HL-60 (cell line): ENCODE measurements at regions not wholly inside any gene's neighbourhood (a gene's known extent, or its start where the extent isn't known, plus 50 kb on each side); places are given as distances from the start of the nearest gene placed in this dataset.
"Not testable (repeated sequence)": the region's sequence is repeated elsewhere in the genome, so short reads cannot be mapped to it uniquely, and the experiment has no call there.

Experiments used
- DNase-seq, 2 experiments: peaks; one replicate each; pipeline ENCODE4 v3.0.0-alpha.2; 2010 to 2020; ENCODE audit warnings: low read depth in 1 of 2, low spot score in 1 of 2
- H3K27ac ChIP-seq: fragments of 250-450 bp; sonication (Bioruptor Pico); replicated peaks from 2 replicates; pipeline ENCODE4 v1.5.1; 2020; ENCODE audit warnings: mild to moderate bottlenecking, moderate library complexity
- H3K27me3 ChIP-seq: fragments of 250-450 bp; sonication (Bioruptor Pico); 2 replicates; pipeline ENCODE4 v1.5.1; 2021; ENCODE audit warnings: mild to moderate bottlenecking, moderate library complexity; ENCODE audit not compliant: insufficient read depth, poor library complexity, severe bottlenecking
- H3K4me3 ChIP-seq: replicated peaks from 2 replicates; pipeline ENCODE4 v1.5.1; 2011; ENCODE audit warnings: mild to moderate bottlenecking, control low read depth, low read length; ENCODE audit not compliant: insufficient read depth
- CTCF ChIP-seq: IDR thresholded peaks from one replicate; pipeline ENCODE4 v1.5.1; 2011; ENCODE audit warnings: low read length, control low read depth, inconsistent platforms; ENCODE audit not compliant: insufficient read depth
- GABPA ChIP-seq: IDR thresholded peaks from 2 replicates; pipeline ENCODE4 v1.6.1; 2012; ENCODE audit warnings: low read depth
- POLR2AphosphoS5 ChIP-seq: IDR thresholded peaks from 2 replicates; pipeline ENCODE4 v1.6.1; 2012; ENCODE audit warnings: low read depth
- REST ChIP-seq: IDR thresholded peaks from 2 replicates; pipeline ENCODE4 v1.6.1; 2012; ENCODE audit warnings: low read depth; ENCODE audit not compliant: insufficient replicate concordance
- SPI1 ChIP-seq: IDR thresholded peaks from 2 replicates; pipeline ENCODE4 v1.6.1; 2012; ENCODE audit warnings: low read depth, mild to moderate bottlenecking, borderline replicate concordance

- no peak for TF ChIP-seq GABPA
- TF ChIP-seq SPI1: no peak
- TF ChIP-seq CTCF: no peak
- TF ChIP-seq POLR2AphosphoS5: no peak
- TF ChIP-seq REST: no peak
- Histone ChIP-seq H3K27me3 (no peaks in the 10 kb centered on the region), H3K27ac (no peak overlapping the region), H3K4me3 (no peak overlapping the region)
- DNase-seq: no peak
Observed at GRCh38 chr2:185668710-185669109, 69.9 kb upstream of the FSIP2 start.

GRCh38 chr2:185674232-185674631 is 64.4 kb upstream of the FSIP2 start:
- TF ChIP-seq GABPA (no peak), REST (no peak), CTCF (no peak), SPI1 (no peak), POLR2AphosphoS5 (no peak)
- no peak overlapping the region for H3K4me3 ChIP-seq
- H3K27me3 ChIP-seq: no peaks in the 10 kb centered on the region
- no peak for DNase-seq
- no peak overlapping the region for H3K27ac ChIP-seq

GRCh38 chr2:185676316-185676715 is 62.3 kb upstream of the FSIP2 start:
- no peaks in the 10 kb centered on the region for H3K27me3 ChIP-seq
- no peak for DNase-seq
- no peak overlapping the region for H3K4me3 ChIP-seq
- no peak for TF ChIP-seq CTCF
- H3K27ac ChIP-seq: no peak overlapping the region

GRCh38 chr2:185687001-185687400 is 51.6 kb upstream of the FSIP2 start:
- H3K4me3 ChIP-seq, H3K27me3 ChIP-seq, H3K27ac ChIP-seq, DNase-seq: not testable (repeated sequence)
